ENCODE measurements at regions not wholly inside any gene's neighbourhood (a gene's known extent, or its start where the extent isn't known, plus 50 kb on each side); places are given as distances from the start of the nearest gene placed in this dataset.

GRCh38 chr10:129163531-129163930 lies 303.5 kb upstream of the MGMT start:
- no peak for DNase-seq (ENCODE audit: low read depth, low spot score)
- in situ Hi-C loops (cut with HindIII; ENCODE audit: low pct_unique_long_range_greater_than_20kb, low sequenced_read_pairs), result no loop called here

GRCh38 chr10:129165076-129165720 lies 301.8 kb upstream of the MGMT start:
- in situ Hi-C loops (cut with HindIII; ENCODE audit: low pct_unique_long_range_greater_than_20kb, low sequenced_read_pairs), result no loop called here
- DNase-seq (ENCODE audit: low read depth, low spot score), result no peak

GRCh38 chr10:129165770-129166169 lies 301.3 kb upstream of the MGMT start:
- in situ Hi-C loops (cut with HindIII; ENCODE audit: low pct_unique_long_range_greater_than_20kb, low sequenced_read_pairs), result no loop called here
- DNase-seq (ENCODE audit: low read depth, low spot score), result no peak

- no peak for DNase-seq (ENCODE audit: low read depth, low spot score)
- in situ Hi-C loops (cut with HindIII; ENCODE audit: low pct_unique_long_range_greater_than_20kb, low sequenced_read_pairs), result no loop called here
Measured at GRCh38 chr10:129168660-129169059, 298.4 kb upstream of the MGMT start.

DNA sequence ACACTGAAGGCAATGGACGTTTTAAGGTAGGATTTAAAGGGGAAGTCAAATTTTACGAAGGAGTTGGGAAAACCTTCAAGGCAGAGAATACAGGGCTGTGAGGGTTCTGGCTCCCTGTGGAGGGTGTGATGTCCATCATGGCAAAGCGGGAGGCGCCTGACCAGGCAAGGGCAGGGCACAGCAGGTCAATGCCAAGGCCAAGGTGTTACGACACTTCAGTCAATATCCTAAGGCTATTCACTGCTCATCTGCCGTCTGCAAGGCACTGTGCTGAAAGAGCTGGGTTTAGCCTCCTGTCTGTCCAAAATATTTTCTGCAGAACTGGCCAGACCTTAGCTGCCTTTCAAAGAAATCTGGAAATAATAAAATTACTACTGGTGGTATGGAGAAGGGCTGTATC lies 297.9 kb upstream of the MGMT start:
- DNase-seq (ENCODE audit: low read depth, low spot score), result no peak
- in situ Hi-C loops (cut with HindIII; ENCODE audit: low pct_unique_long_range_greater_than_20kb, low sequenced_read_pairs), result no loop called here

- DNase-seq (ENCODE audit: low read depth, low spot score), result no peak
- in situ Hi-C loops (cut with HindIII; ENCODE audit: low pct_unique_long_range_greater_than_20kb, low sequenced_read_pairs), result no loop called here
Measured at GRCh38 chr10:129170812-129171211, 296.2 kb upstream of the MGMT start.

DNA sequence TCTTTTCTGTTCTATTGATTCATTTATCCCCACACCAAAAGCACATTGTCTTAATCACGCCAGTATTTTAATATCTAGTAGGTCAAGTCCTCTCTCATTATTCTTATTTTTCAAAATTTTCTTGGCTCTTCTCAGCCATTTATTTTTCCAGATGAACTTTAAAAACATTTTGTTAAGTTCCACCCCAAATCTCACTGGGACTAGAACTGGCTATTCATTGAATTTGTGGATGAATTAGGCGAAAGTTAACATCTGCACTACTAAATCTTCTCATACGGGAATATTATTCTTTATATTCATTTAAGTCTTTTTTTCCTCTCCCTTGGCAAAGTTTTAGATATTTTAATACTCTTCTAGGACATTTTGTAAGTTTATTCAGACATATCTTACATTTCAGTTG lies 295.2 kb upstream of the MGMT start:
- DNase-seq (ENCODE audit: low read depth, low spot score), result no peak
- in situ Hi-C loops (cut with HindIII; ENCODE audit: low pct_unique_long_range_greater_than_20kb, low sequenced_read_pairs), result no loop called here

GRCh38 chr10:129174232-129175014 lies 292.6 kb upstream of the MGMT start:
- no peak for DNase-seq (ENCODE audit: low read depth, low spot score)
- in situ Hi-C loops (cut with HindIII; ENCODE audit: low pct_unique_long_range_greater_than_20kb, low sequenced_read_pairs), result no loop called here

GRCh38 chr10:129179245-129179971 lies 287.6 kb upstream of the MGMT start:
- DNase-seq (ENCODE audit: low read depth, low spot score), result no peak
- in situ Hi-C loops (cut with HindIII; ENCODE audit: low pct_unique_long_range_greater_than_20kb, low sequenced_read_pairs), result no loop called here

DNA sequence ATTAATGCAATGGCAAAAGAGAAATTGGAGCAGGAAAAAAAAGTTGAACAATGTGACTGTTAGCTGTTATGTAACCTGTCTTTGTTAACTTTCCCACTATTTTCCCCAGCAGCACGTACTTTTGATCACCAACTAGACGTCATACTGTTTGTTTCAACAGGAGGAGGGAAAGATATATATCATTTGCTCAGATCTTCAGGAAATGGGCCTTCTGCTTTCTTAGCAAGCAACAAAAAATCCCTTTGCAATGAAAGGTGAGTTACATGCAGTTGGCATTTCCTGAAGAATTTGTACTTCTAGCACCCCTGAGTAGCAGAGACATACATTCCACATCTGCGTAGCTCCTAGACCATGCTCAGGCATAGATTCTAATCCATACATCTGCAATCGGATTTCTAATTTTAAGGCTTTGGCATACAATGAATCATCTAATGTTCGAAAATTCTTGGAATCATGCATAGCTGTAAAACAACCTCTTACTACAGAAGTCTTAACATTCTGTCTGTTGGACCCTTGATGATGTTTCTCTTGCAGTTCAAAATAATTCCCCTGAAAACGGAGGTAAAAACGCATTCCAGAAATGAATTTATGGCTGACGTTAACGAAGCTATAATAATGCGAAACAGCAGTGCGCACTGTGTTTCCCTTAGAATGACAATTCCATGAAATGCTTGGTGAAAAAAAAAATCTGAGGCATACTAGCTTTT lies 286.9 kb upstream of the MGMT start:
- in situ Hi-C loops (cut with HindIII; ENCODE audit: low pct_unique_long_range_greater_than_20kb, low sequenced_read_pairs), result no loop called here
- no peak for DNase-seq (ENCODE audit: low read depth, low spot score)

DNA sequence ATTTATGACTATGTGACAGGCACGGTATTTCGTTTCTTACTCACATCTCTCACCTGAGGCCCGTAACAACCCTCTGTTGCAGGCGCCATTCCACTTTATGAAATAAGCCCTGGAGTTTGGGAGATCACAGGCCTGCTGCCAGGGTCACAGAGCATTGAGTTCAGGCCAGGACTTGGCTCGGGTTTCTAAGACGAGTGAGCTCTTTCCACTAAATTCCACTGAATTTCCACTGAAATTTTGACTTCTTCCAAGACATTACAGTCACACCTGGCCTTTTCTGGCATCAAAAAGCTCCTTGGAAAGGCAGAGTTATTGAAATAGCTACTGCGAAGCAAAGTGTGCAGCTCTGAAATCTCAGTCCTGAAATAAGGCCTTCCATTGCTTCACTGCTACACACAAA lies 282.8 kb upstream of the MGMT start:
- in situ Hi-C loops (cut with HindIII; ENCODE audit: low pct_unique_long_range_greater_than_20kb, low sequenced_read_pairs), result no loop called here
- no peak for DNase-seq (ENCODE audit: low read depth, low spot score)

- no peak for DNase-seq (ENCODE audit: low read depth, low spot score)
- in situ Hi-C loops (cut with HindIII; ENCODE audit: low pct_unique_long_range_greater_than_20kb, low sequenced_read_pairs), result no loop called here
Measured at GRCh38 chr10:129187331-129187730, 279.7 kb upstream of the MGMT start.

GRCh38 chr10:129191797-129192196 lies 275.2 kb upstream of the MGMT start:
- in situ Hi-C loops (cut with HindIII; ENCODE audit: low pct_unique_long_range_greater_than_20kb, low sequenced_read_pairs), result no loop called here
- DNase-seq (ENCODE audit: low read depth, low spot score), result no peak

GRCh38 chr10:129192344-129193128 lies 274.5 kb upstream of the MGMT start:
- in situ Hi-C loops (cut with HindIII; ENCODE audit: low pct_unique_long_range_greater_than_20kb, low sequenced_read_pairs), result no loop called here
- DNase-seq (ENCODE audit: low read depth, low spot score), result no peak

- no peak for DNase-seq (ENCODE audit: low read depth, low spot score)
Measured at GRCh38 chr10:129193148-129193547, 273.9 kb upstream of the MGMT start.

GRCh38 chr10:129194181-129194870 lies 272.7 kb upstream of the MGMT start:
- in situ Hi-C loops (cut with HindIII; ENCODE audit: low pct_unique_long_range_greater_than_20kb, low sequenced_read_pairs), result no loop called here
- DNase-seq (ENCODE audit: low read depth, low spot score), result no peak

More at GRCh38 chr10:129193148-129193547, 273.9 kb upstream of the MGMT start:
- in situ Hi-C loops (cut with HindIII; ENCODE audit: low pct_unique_long_range_greater_than_20kb, low sequenced_read_pairs), result no loop called here

DNA sequence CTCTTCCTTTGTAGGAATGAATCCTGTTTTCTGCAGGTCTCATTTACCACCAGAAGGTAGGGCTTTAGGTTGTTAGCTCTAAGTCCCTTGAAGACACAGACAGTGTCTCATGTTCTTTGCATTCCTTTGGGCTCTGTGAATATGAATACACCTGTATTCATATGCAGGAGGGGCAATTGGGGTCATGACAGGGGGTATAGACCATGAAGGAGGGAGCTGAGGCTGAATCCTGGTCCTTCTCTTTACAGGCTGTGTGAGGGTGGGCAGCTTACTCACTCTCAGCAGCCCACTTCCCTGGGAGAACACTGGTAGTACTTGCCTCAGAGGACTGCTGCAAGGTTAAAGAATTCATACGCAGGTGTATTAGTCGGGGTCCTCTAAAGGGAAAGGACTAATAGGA lies 267.2 kb upstream of the MGMT start:
- in situ Hi-C loops (cut with HindIII; ENCODE audit: low pct_unique_long_range_greater_than_20kb, low sequenced_read_pairs), result no loop called here
- DNase-seq (ENCODE audit: low read depth, low spot score), result no peak

Data from SK-MEL-5 (cell line).